ENCODE measurements at regions not wholly inside any gene's neighbourhood (a gene's known extent, or its start where the extent isn't known, plus 50 kb on each side); places are given as distances from the start of the nearest gene placed in this dataset.
"Not testable (repeated sequence)": the region's sequence is repeated elsewhere in the genome, so short reads cannot be mapped to it uniquely, and the experiment has no call there.

GRCh38 chr6:27807441-27808241, 104.6 kb downstream of the OR2B2 start:
- FAIRE-seq = peak; percentile 92
- peak overlapping the region; percentile 61 for H2AFZ ChIP-seq (ENCODE audit: low read length)
- TF ChIP-seq ZNF567 (CRISPR knock-in tag; IDR thresholded peaks at IDR 0.05; ENCODE audit: borderline replicate concordance) (peak; percentile 83; the same call in 1 of the 2 replicates), KDM4B (CRISPR knock-in tag; IDR thresholded peaks at IDR 0.05) (0 out of 2 replicates have a peak, but pooled peaks have one; percentile 44), ZNF878 (CRISPR knock-in tag; IDR thresholded peaks at IDR 0.05) (peak; percentile 75), GABPB1 (CRISPR knock-in tag; IDR thresholded peaks at IDR 0.05) (peak; percentile 74), NRL (CRISPR knock-in tag; IDR thresholded peaks at IDR 0.05; ENCODE audit: borderline replicate concordance) (peak; percentile 57; the same call in 1 of the 2 replicates), KLF12 (CRISPR knock-in tag; IDR thresholded peaks at IDR 0.05; ENCODE audit: borderline replicate concordance) (peak; percentile 23; the same call in 1 of the 2 replicates), SOX13 (CRISPR knock-in tag; conservative IDR thresholded peaks at IDR 0.05 in 1 of 2, IDR thresholded peaks at IDR 0.05 in 1 of 2) (peak in 1 of 2 experiments; percentile 22; a peak in 1 of 4 replicates), SP4 (CRISPR knock-in tag; IDR thresholded peaks at IDR 0.05) (0 out of 2 replicates have a peak, but pooled peaks have one; percentile 9), KDM2A (CRISPR knock-in tag; IDR thresholded peaks at IDR 0.05; ENCODE audit: borderline replicate concordance, low read depth) (peak; percentile 55), IKZF5 (CRISPR knock-in tag; IDR thresholded peaks at IDR 0.05) (peak; percentile 51; the same call in 1 of the 2 replicates), ZBTB26 (CRISPR knock-in tag; IDR thresholded peaks at IDR 0.05; ENCODE audit: borderline replicate concordance) (peak; percentile 70; the same call in 1 of the 2 replicates), CERS6 (CRISPR knock-in tag; IDR thresholded peaks at IDR 0.05) (peak; percentile 68; the same call in 1 of the 2 replicates), ZNF768 (CRISPR knock-in tag; IDR thresholded peaks at IDR 0.05) (peak; percentile 60), CREB1 (IDR thresholded peaks at IDR 0.05) (peak; percentile 87), CREB1 (CRISPR knock-in tag; IDR thresholded peaks at IDR 0.05) (peak; percentile 91), ZNF720 (CRISPR knock-in tag; IDR thresholded peaks at IDR 0.05) (peak; percentile 79; the same call in 1 of the 2 replicates), ELF3 (CRISPR knock-in tag; IDR thresholded peaks at IDR 0.05) (peak; percentile 53), ARNT2 (CRISPR knock-in tag; IDR thresholded peaks at IDR 0.05; ENCODE audit: low read depth) (peak; percentile 58; the same call in 1 of the 2 replicates), HDAC1 (CRISPR knock-in tag; IDR thresholded peaks at IDR 0.05) (peak; percentile 59), ATRX (CRISPR knock-in tag; IDR thresholded peaks at IDR 0.05; ENCODE audit: borderline replicate concordance) (0 out of 2 replicates have a peak, but pooled peaks have one; percentile 80), ZFX (CRISPR knock-in tag; IDR thresholded peaks at IDR 0.05; ENCODE audit: low read depth) (peak; percentile 79)
- TF ChIP-seq SOX13 (IDR thresholded peaks at IDR 0.05) = not testable (repeated sequence)

More at GRCh38 chr6:27807441-27808241, 104.6 kb downstream of the OR2B2 start:
- intact Hi-C loops (cut with micrococcal nuclease; ENCODE audit: unreplicated experiment) = loop anchor here (5.0 kb wide), 1 partner anchor 275 kb away; the partner anchor contains the start of gene ZNF165
- 2% methylated on average over 33 of the region's 43 CpGs for WGBS (ENCODE audit: low lambda C conversion rate)
- TSS peak; percentile 96 for BruUV-seq (replicated peaks)
- H3K9me3 ChIP-seq (ENCODE audit: low read length); H3K79me2 ChIP-seq (ENCODE audit: insufficient read depth, low read length); H3K27me3 ChIP-seq (ENCODE audit: control insufficient read depth in 1 of 2, insufficient read depth in 2 of 2, low read length in 2 of 2); CTCF ChIA-PET (ENCODE audit: low intra/inter-chr PET ratio, low total read pairs); H4K20me1 ChIP-seq (ENCODE audit: insufficient read depth, low read length); H3K36me3 ChIP-seq (replicated peaks in 1 of 2; ENCODE audit: control insufficient read depth in 1 of 2, insufficient read depth in 2 of 2, low read length in 2 of 2): not testable (repeated sequence)
- in situ Hi-C loops (cut with HindIII; ENCODE audit: extremely low pct_ligation_motif_present, low pct_unique_long_range_greater_than_20kb) = loop anchor here (5.0 kb wide), 1 partner anchor 90 kb away; no protein-coding TSS in a partner anchor
- POLR2A ChIA-PET = interaction anchor here (0.5 to 7.1 kb wide), 28 partner anchors 11 to 1776 kb away, joined by 3 to 208 read pairs (median 4); a partner anchor contains a TSS
- ATAC-seq = peak; percentile 70
- H3K4me1 ChIP-seq (ENCODE audit: insufficient read depth, low read length) = peaks cover 41% of the 10 kb centered on the region
- peak overlapping the region; percentile 85 for H3K9ac ChIP-seq (ENCODE audit: insufficient read depth, low read depth, low read length)
- peak overlapping the region; percentile 89 for H3K27ac ChIP-seq (ENCODE audit: extremely low read length, insufficient read depth, low read length)
- DNase-seq (ENCODE audit: low spot score) = peak; percentile 97
- H3K4me2 ChIP-seq (ENCODE audit: low read depth, low read length) = peak overlapping the region; percentile 99
- H3K4me3 ChIP-seq (replicated peaks in 1 of 3; ENCODE audit: insufficient read depth in 1 of 3, low read depth in 2 of 3, low read length in 3 of 3) = peak overlapping the region; percentile 76 to 84 (median 79)

Measured in HepG2 (cell line).